Gastrocnemius medialis (tissue), 4 donors: ENCODE measurements at regions not wholly inside any gene's neighbourhood (a gene's known extent, or its start where the extent isn't known, plus 50 kb on each side); places are given as distances from the start of the nearest gene placed in this dataset.

Source experiments
- ATAC-seq, 2 donors: fragments of 150-250 bp; one replicate each; pipeline ENCODE4 v1.9.1; 2016
- DNase-seq, 2 donors: peaks; one replicate each; pipeline ENCODE4 v3.0.0-alpha.2; 2019
- H3K27ac ChIP-seq, 4 donors: fragments of 200-600 bp; sonication (generic); 1 replicate in 1 of 4; 2 replicates in 3 of 4; pipeline ENCODE4 v1.5.1; 2016 to 2018; ENCODE audit warnings: mild to moderate bottlenecking in 2 of 4, moderate library complexity in 1 of 4
- H3K27me3 ChIP-seq, 3 donors: fragments of 200-600 bp; sonication (generic) in 2 of 3; 1 replicate in 1 of 3; 2 replicates in 2 of 3; pipeline versions ENCODE4 v1.5.1 to v1.6.0; 2016 to 2019; ENCODE audit warnings: mild to moderate bottlenecking in 1 of 3, moderate library complexity in 1 of 3
- H3K36me3 ChIP-seq, 2 donors: fragments of 200-600 bp; sonication (generic) in 1 of 2; one replicate each; pipeline ENCODE4 v1.5.1; 2017 to 2018
- H3K4me1 ChIP-seq, 2 donors: fragments of 200-600 bp; sonication (generic) in 1 of 2; one replicate each; pipeline ENCODE4 v1.5.1; 2016 to 2017; ENCODE audit warnings: mild to moderate bottlenecking in 2 of 2
- H3K4me3 ChIP-seq, 4 donors: fragments of 200-600 bp; sonication (generic) in 3 of 4; 1 replicate in 1 of 4; 2 replicates in 3 of 4; pipeline ENCODE4 v1.5.1; 2016 to 2019; ENCODE audit warnings: mild to moderate bottlenecking in 2 of 4
- H3K9me3 ChIP-seq, 3 donors: fragments of 200-600 bp; sonication (generic) in 2 of 3; 1 replicate in 1 of 3; 2 replicates in 2 of 3; pipeline ENCODE4 v1.5.1; 2016 to 2019
- CTCF ChIP-seq, 5 experiments: fragments of 450-650 bp in 3 of 5; fragments of 200-600 bp in 2 of 5; sonication (generic) in 2 of 5; IDR thresholded peaks in 4 of 5; conservative IDR thresholded peaks in 1 of 5; 1 replicate in 4 of 5; 2 replicates in 1 of 5; pipeline ENCODE4 v1.5.1; 2016 to 2019; ENCODE audit warnings: antibody characterized with exemption in 5 of 5, mild to moderate bottlenecking in 3 of 5, moderate library complexity in 3 of 5
- POLR2A ChIP-seq, 2 donors: fragments of 450-650 bp; IDR thresholded peaks; one replicate each; pipeline ENCODE4 v1.6.1; 2017; ENCODE audit warnings: antibody characterized with exemption in 2 of 2, mild to moderate bottlenecking in 2 of 2, moderate library complexity in 2 of 2
- in situ Hi-C, 4 donors: fragments of 200-750 bp; cut with MboI; loops; one replicate each; pipeline versions ENCODE4 v1.15.0 to v1.8.0; 2017; ENCODE audit warnings: low sequenced_read_pairs in 4 of 4
- intact Hi-C: fragments of 100-400 bp; cut with DNase I; formaldehyde crosslinking; loops from one replicate; pipeline ENCODE4 v1.15.1; 2023; ENCODE audit warnings: low total_unique reads

- ATAC-seq: no peak
- TF ChIP-seq POLR2A (IDR thresholded peaks at IDR 0.05): no peak
- no peak for TF ChIP-seq CTCF (IDR thresholded peaks at IDR 0.05 in 4 of 5, conservative IDR thresholded peaks at IDR 0.05 in 1 of 5)
These were observed 584.3 kb upstream of the KLF4 start for GRCh38 chr9:108073823-108074222.

GRCh38 chr9:108072740-108073139, 583.2 kb upstream of the KLF4 start:
- DNase-seq (no peak), ATAC-seq (no peak)
- Histone ChIP-seq H3K4me1 (no peaks in the 10 kb centered on the region), H3K36me3 (no peaks in the 10 kb centered on the region), H3K27ac (no peak overlapping the region), H3K27me3 (no peaks in the 10 kb centered on the region), H3K4me3 (no peak overlapping the region), H3K9me3 (no peaks in the 10 kb centered on the region)
- TF ChIP-seq CTCF (IDR thresholded peaks at IDR 0.05 in 4 of 5, conservative IDR thresholded peaks at IDR 0.05 in 1 of 5): no peak
- no peak for TF ChIP-seq POLR2A (IDR thresholded peaks at IDR 0.05)
- intact Hi-C loops (no loop called here), in situ Hi-C loops (loop anchor here in 1 of 4 donors (25.0 kb wide), 1 partner anchor 435 kb away; no protein-coding TSS in a partner anchor)

More at GRCh38 chr9:108073823-108074222, 584.3 kb upstream of the KLF4 start:
- no peak overlapping the region for H3K27ac ChIP-seq
- no peaks in the 10 kb centered on the region for H3K27me3 ChIP-seq
- H3K4me1 ChIP-seq: no peaks in the 10 kb centered on the region
- intact Hi-C loops (no loop called here), in situ Hi-C loops (loop anchor here in 1 of 4 donors (25.0 kb wide), 1 partner anchor 437 kb away; no protein-coding TSS in a partner anchor)
- no peak for DNase-seq
- no peaks in the 10 kb centered on the region for H3K9me3 ChIP-seq
- H3K4me3 ChIP-seq: no peak overlapping the region
- no peaks in the 10 kb centered on the region for H3K36me3 ChIP-seq

GRCh38 chr9:108070861-108071260, 581.3 kb upstream of the KLF4 start:
- no peaks in the 10 kb centered on the region for H3K4me1 ChIP-seq
- H3K4me3 ChIP-seq: no peak overlapping the region
- no peak for ATAC-seq
- TF ChIP-seq POLR2A (IDR thresholded peaks at IDR 0.05): no peak
- no peak for TF ChIP-seq CTCF (IDR thresholded peaks at IDR 0.05 in 4 of 5, conservative IDR thresholded peaks at IDR 0.05 in 1 of 5)
- in situ Hi-C loops: loop anchor here in 1 of 4 donors (25.0 kb wide), 1 partner anchor 434 kb away; no protein-coding TSS in a partner anchor
- H3K27me3 ChIP-seq: no peaks in the 10 kb centered on the region
- no peaks in the 10 kb centered on the region for H3K36me3 ChIP-seq
- no peaks in the 10 kb centered on the region for H3K9me3 ChIP-seq
- no peak for DNase-seq
- intact Hi-C loops: no loop called here
- H3K27ac ChIP-seq: no peak overlapping the region

- Histone ChIP-seq H3K36me3 (no peaks in the 10 kb centered on the region), H3K4me1 (no peaks in the 10 kb centered on the region), H3K27ac (no peak overlapping the region), H3K4me3 (no peak overlapping the region), H3K27me3 (no peaks in the 10 kb centered on the region), H3K9me3 (no peaks in the 10 kb centered on the region)
- DNase-seq (no peak), ATAC-seq (no peak)
- no peak for TF ChIP-seq POLR2A (IDR thresholded peaks at IDR 0.05)
- no peak for TF ChIP-seq CTCF (IDR thresholded peaks at IDR 0.05 in 4 of 5, conservative IDR thresholded peaks at IDR 0.05 in 1 of 5)
- in situ Hi-C loops (loop anchor here in 1 of 4 donors (25.0 kb wide), 1 partner anchor 433 kb away; no protein-coding TSS in a partner anchor), intact Hi-C loops (no loop called here)
These were observed 580.4 kb upstream of the KLF4 start for GRCh38 chr9:108069991-108070390.

- Histone ChIP-seq H3K36me3 (no peaks in the 10 kb centered on the region), H3K27ac (no peak overlapping the region), H3K4me3 (no peak overlapping the region), H3K9me3 (no peaks in the 10 kb centered on the region), H3K4me1 (no peaks in the 10 kb centered on the region), H3K27me3 (no peaks in the 10 kb centered on the region)
- ATAC-seq (no peak), DNase-seq (no peak)
- TF ChIP-seq POLR2A (IDR thresholded peaks at IDR 0.05): no peak
- no peak for TF ChIP-seq CTCF (IDR thresholded peaks at IDR 0.05 in 4 of 5, conservative IDR thresholded peaks at IDR 0.05 in 1 of 5)
- in situ Hi-C loops: loop anchor here in 1 of 4 donors (25.0 kb wide), 1 partner anchor 425 kb away; no protein-coding TSS in a partner anchor
- intact Hi-C loops: no loop called here
These were observed 573.1 kb upstream of the KLF4 start for GRCh38 chr9:108062680-108063079.
